HG02763 (cell line): ENCODE measurements at regions not wholly inside any gene's neighbourhood (a gene's known extent, or its start where the extent isn't known, plus 50 kb on each side); places are given as distances from the start of the nearest gene placed in this dataset.
A peak's percentile ranks its signal among the peaks of the same experiment; 100 is the strongest.
"Not testable (repeated sequence)": the region's sequence is repeated elsewhere in the genome, so short reads cannot be mapped to it uniquely, and the experiment has no call there.

Experiments used
- ATAC-seq: cut with Tn5 transposase; IDR thresholded peaks from one replicate; pipeline ENCODE4 v1.9.1; 2021; ENCODE audit warnings: mild to moderate bottlenecking, moderate library complexity; ENCODE audit not compliant: unreplicated experiment

DNA sequence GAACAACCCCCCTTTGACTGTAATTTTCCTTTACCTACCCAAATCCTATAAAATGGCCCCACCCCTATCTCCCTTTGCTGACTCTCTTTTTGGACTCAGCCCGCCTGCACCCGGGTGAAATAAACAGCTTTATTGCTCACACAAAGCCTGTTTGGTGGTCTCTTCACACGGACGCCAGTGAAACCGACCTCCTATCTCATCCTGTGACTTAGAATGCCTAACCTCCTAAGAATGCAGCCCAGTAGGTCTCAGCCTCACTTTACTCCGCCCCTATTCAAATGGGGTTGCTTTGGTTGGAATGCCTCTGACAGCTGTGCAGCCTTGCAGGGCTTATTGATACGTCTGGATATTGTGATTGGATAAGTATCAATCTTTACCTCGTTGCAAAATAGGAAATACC is 243.8 kb upstream of the PROK2 start:
- ATAC-seq: not testable (repeated sequence)

DNA sequence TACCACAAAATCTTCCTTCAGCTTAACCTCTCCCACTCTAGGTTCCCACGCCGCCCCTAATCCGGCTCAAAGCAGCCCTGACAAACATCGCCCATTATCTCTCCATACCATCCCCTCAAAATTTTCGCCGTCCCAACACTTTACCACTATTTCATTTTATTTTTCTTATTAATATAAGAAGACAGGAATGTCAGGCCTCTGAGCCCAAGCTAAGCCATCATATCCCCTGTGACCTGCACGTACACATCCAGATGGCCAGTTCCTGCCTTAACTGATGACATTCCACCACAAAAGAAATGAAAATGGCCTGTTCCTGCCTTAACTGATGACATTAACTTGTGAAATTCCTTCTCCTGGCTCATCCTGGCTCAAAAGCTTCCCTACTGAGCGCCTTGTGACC is 243.4 kb upstream of the PROK2 start:
- not testable (repeated sequence) for ATAC-seq

DNA sequence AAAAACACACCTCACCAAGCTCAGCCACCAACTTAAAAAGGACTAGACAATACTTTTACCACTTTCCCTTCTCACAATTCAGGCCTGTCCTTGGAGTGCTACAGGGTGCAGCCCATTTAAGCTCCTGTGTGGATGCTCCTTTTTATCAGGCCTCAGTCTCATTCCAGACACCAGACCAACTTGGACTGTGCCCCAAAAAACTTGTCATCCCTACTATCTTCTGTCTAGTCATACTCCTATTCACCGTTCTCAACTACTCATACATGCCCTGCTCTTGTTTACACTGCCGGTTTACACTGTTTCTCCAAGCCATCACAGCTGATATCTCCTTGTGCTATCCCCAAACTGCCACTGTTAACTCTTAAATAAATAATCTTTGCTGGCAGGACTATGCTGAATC is 242.8 kb upstream of the PROK2 start:
- ATAC-seq: not testable (repeated sequence)

DNA sequence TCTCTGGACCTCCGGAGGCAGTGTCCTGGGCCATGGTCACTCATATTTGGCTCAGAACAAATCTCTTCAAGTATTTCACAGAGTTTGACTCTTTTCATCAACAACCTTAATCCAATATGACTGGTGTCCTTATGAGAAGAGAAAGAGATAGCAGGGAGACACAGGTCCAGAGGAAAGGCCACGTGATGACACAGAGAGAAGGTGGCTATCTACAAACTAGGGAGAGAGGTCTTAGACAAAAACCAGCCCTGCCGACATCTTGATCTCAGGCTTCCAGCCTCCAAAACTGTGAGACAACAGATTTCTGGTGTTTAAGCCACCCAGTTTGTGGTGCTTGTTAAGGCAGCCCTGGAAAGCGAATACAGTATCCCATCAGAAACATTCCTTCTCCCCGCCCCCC is 237.1 kb upstream of the PROK2 start:
- ATAC-seq: no peak

DNA sequence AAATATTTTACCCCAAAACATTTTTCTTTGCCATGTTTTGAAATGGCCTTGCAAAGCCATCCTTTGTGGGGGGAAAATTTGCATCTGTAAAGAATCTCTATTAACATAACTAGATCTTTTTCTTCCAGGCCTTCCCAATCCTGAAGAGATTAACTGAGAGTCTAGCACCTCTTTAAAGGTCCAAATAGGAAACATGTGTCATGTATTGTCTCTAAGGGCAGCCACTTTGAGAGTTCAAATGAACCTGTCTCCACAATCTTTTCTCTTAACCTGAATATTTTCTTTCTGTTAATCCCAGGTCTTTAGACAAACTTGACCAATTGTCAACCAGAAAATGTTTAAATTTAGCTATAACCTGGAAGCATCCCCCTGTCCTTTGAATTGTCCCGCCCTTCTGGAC is 236.6 kb upstream of the PROK2 start:
- no peak for ATAC-seq

DNA sequence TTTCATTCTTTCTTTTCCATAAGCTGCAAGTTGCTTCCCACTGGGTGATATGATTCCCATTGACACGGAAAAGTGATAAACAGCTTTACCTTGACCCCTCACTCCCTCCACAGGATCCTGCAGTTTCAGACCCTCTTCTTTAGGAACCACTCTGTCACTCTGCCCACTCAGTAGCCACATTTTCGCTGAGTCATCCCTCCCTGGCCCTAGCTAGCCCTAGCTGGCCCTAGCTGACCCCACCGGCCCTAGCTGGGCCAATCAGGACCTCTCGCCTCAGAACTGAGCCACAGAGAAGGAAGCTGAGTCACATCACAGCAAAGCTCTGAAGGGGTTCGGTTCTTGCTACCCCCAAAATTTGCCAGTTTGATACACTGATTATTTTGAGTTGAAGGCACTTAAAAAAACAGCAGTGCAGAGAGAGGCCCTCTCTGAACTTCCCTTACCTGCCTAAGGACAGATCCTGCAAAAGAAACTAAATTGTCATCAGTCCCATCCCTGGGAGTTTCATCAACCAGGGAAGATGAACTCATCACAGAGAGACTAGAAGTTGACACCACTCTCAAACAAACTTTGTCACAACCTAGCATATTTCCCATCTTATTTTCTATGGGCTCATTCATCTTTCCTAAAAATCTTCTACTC is 233.5 kb upstream of the PROK2 start:
- ATAC-seq: no peak

DNA sequence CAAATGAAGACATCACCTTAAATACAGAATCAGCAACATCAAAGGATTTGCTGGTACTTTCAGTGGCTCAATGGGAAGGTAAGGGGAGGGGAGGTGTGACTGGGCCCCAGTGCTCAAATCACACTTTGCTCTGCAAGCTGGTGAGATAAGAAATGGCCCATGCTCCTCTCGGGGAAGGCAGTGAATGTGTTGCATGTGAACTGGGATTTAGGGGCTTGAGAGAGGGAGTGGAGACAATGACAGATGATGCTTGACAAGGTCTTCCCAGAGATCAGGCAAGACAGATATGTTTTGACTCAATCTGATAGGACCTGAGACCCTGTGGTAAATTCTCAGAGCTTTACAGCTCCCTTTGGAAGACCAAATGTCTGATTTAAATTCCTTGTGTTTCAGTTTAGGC is 233.0 kb upstream of the PROK2 start:
- ATAC-seq: no peak

DNA sequence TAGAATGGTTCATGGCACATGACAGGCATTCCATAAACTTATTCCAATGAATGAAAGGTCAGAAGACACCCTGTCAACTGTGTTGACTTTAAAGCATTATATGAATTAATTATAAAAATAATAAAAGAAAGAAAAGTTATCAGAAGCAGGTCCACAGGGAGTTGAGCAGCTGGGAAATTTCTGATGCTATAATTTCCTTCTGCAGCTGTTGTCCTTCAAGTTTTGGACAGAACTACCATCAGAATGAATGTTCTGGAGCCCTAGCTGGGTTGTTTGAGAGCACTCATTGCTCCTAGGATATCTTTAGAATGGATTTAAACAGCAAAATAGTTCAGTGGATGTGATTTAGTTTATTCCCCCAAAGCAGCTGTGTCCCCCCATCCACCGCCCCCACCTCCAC is 232.4 kb upstream of the PROK2 start:
- no peak for ATAC-seq

DNA sequence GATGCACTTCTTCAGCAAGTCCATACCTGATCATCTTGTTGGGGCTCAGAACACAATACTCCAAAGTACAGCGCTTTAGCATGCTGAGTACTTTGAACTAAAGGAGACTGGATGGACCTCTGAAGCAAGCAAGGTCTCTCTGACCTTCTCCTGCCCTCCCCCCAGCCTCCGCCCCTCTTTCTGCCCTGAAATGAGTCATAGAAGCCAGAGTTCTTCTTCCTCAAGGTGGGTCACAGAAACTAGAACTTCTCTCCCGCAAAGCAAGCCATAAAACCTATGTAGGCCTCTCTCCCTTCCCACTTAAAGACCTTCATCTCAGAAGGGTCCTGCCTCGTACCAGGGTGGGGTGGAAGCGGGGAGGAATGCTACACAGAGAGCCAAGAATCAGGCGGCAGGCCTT is 230.5 kb upstream of the PROK2 start:
- ATAC-seq: peak; percentile 46

DNA sequence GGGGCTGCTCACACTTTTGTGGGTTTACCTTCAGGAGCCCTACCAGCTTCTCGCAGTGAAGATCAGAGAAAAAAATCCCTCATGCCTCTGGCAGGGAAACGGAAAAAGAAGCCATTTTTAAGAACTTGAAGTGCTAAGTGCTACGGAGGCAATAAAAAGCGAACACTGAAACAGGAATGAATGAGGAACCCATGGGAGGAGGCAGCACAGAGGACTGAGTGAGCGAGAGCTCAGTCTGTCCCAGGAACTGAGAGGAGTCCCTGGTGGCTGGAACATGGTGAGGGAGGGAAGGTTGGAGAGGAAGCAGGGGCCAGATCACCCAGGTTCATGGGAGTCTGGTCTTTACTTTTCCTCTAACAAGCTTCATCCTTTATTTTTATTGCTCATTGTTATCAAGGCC is 228.1 kb upstream of the PROK2 start:
- no peak for ATAC-seq

DNA sequence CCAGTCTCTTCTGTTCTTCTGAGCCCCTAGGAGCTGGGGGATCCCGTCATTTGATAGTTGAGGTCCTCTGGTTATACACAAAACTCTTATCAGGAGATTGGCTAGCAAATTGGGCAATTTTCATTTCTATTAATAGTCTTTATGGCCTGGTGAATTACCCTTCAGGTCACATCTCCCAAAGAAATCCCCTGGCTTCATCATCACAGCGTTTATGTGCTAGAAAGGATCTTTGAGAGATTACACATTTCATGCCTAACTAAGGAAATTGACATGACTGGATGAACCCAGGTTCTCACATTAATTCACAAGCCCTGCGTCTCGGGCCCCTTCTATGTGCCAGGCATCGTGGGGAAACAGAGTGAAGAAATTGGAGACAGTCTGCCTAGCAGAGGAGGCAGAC is 227.4 kb upstream of the PROK2 start:
- no peak for ATAC-seq

DNA sequence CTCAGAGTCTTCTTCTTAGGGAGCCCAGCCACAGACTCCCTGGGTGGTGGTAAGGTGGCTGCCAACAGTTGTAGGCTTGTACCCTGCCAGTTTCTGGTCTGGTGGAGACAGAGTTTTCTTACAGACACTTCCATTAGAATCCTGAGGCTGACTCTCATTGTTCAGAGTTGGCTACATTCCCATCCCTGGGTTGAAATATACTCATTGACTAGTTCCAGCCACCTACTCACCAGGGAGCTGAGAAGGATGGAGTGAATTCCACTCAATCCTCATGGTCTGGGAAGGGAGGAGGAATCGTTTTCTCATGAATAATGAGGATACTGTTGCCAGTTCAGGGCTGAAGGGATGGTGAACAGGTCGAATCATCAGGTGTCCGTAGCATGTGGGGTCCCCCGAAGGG is 226.5 kb upstream of the PROK2 start:
- no peak for ATAC-seq

DNA sequence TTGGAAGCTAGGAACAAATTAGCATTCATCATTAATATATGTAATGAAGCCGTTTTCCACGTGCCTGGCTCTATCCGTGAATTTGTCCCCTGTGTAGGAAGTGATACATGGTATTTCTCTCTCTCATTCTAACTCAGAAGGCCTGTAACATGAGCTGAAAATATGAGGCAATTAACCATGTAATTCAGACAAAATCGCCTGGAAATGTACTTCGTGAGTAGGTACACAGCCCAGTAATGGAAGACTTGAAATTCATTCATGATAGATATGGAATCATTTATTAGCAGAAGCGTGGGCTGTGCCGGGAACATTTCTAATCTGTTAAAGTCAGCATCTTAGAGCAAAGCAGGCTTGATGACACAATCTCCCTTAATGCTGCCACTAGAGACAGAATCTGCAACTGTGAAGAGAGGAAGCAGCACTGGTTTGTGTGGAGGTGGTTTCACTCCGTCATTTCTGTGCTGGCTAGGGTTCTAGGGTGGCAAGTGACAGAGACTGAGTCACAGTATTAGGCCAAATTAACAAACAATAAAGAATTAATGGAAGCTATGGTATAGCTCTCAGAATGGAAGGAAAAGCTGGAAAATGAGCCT is 225.0 kb upstream of the PROK2 start:
- no peak for ATAC-seq

DNA sequence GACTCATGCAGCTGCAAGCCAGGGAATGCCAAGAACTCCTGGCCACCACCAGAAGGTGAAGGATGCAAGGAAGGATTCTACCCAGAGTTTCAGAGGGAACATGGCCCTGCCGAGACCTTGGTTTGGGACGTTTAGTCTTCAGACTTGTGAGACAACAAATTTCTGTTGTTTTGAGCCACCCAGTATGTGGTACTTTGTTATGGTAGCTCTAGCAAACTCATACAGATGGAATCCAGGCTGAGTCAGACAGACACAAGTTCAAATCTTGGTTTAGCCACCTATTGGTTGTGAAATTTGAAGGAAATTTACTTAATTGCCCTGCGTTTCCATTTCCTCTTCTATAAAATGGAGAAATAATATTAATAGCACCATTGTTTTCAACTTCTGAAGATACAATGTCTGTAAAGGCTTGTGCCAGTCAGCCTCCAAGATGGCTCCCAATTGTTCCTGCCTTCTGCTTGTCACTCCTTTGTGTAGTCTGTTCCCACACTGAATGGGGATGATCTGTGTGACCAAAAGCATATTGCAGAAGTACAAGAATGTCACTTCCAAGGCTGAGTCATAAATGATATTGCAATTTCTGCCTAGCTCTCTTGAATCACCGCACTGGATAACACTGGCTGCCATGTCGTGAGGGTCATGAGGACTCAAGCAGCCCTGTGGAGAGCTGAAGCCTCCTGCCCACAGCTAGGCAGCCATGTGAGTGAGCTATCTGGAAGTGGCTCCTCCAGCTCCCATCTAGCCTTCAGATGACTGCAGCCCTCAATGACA is 223.5 kb upstream of the PROK2 start:
- no peak for ATAC-seq

DNA sequence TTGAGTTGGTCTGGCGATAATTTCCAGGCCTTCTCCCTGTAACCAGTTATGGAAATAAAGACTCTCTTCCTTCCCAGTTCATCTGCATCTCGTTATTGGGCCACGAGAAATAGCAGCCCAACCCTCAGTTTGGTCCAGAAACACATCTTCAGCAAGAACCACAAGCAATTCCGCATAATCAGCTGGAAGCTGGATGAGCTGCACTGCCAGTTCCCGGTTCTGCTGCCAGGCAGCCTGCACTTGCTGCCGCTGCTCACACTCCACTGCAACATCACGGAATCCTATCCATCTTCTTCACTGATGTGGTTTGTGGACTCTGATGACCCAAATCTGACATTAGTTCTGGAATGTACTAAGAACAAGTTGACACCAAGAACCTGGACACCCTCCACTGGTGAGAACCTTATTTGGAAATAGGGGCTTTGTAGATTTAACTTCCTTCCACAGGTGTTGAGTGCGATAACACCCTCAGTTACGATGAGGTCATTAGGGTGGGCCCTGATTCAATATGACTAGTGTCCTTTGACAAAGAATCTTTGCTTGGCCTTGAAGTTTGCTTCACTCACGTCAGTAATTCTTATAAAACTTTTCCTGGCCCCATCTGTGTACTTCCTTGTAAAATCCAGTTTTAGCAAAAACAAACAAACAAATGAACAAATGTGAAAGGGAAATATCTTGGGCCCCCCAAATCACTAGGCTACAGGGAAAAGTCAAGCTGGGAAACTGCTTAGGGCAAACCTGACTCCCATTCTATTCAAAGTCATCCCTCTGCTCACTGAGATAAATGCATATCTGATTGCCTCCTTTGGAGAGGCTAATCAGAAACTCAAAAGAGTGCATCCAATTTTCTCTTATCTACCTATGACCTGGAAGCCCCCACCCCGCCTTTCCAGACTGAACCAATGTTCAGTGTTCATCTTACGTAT is 221.9 kb upstream of the PROK2 start:
- no peak for ATAC-seq

DNA sequence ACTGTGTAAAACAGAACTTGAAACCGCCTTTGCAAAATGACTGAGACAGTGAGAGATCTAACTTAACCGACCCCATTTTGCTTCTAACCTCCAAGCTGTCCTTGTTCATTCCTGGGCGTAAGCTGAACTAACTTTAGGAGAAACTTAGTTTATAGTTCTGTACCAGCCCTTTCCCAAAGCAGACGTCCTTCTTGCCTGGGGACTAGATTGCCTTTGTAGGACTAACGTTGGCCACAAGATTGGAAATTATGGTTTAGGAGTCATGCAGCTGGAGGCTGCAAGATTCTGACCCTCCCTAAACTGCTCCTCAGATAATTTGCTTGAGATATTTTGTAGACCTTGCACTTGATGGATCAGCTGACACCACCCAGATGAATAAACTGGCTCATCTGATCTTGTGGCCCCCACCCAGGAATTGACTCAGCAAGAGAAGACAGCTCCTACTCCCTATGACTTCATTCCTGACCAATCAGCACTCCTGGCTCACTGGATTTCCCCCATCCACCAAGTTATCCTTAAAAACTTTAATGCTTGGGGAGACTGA is 219.9 kb upstream of the PROK2 start:
- ATAC-seq: no peak

DNA sequence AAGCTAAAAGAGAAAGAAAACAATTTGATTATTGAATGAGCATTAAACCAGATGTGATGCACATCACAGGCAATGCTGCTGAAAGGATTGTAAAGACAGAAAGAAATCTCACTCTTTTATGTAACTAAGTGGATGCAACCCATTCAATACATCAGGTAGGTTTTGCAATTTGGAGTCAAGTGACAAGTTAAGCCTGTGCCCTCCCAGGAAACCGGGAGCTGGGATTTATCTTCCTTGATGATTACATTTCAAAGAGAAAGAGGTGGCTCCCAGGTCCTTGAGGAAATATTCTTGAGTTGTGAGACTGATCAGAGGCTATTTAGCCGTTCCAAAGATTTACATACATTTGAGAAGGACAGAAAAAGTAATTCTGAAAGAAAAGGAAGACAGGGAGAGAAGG is 219.0 kb upstream of the PROK2 start:
- no peak for ATAC-seq

DNA sequence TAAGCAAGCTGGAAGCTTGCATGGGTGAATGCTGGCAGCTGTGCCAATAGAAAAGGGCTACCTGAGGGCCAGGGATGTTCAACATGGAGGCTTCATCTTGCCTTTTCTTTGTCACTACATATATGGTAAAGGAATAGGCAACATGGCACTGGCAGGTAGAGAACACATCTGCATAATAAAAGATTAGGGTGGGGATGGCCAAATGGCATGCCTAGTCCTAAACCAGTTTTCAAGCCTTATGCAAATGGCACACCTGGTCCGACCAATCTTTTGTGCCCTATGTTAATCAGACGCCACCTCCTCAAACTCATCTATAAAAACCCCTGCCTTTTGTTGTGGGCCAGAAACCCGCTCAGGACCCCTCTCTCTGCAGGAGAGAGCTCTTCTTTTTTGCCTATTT is 216.8 kb upstream of the PROK2 start:
- ATAC-seq: no peak

DNA sequence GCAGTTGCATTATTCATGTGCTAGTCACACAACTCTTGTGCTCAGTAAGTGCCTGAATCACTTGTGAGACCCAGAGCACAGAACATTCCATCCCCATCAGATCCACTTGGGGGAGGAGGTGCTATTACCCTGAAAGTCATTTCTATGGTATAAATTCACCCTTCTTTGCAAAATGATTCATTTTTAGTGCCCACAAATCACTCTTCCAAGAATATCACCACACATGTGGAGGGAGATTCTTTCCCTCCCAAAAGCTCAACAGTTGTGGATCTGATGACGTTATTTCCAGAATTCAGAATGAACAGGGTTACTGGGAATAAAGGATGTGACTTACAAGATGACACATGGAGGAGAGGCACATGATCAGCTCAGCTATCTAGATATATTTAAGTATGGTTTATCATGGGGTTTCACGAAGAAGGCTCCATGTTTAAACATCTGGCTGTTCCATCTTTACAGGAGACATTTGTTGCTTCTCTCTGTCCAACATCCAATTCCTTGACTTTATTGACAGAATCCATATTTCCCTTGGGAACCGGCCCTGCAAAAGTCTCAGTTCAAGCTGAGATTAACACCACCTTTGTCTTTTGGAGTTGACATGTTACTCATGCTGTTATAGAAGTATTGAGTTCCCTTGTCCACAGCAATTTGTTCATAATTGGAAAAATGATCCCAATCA is 214.2 kb upstream of the PROK2 start:
- no peak for ATAC-seq

DNA sequence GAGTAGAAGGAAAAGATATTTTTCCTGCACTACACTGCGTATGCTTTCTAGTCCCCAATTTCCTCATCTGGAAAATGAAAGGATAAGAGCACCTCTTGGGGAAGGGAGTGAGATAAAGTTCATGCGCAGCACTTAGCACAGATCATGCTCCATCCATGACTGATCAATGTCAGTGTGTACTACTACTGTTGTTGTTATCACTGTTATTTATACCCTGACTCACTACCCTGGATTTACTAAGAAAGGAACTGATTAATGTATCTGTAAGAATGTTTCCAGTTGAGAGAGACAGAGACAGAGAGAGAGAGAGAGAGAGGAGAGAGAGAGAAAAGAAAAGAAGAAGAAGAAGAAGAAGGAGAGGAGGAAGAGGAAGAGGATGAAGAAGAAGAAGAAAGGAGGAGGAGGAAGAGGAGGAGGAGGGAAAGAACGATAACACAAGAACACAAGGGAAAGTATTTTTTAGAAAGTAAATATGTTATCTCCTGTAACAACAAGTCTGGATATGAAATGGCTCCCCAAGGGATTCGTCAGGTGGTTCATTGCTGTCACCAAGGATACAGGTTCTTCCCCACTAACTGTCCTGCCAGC is 212.2 kb upstream of the PROK2 start:
- no peak for ATAC-seq
